GM23338 (cell line): ENCODE measurements at regions not wholly inside any gene's neighbourhood (a gene's known extent, or its start where the extent isn't known, plus 50 kb on each side); places are given as distances from the start of the nearest gene placed in this dataset.
A peak's percentile ranks its signal among the peaks of the same experiment; 100 is the strongest.

ENCODE experiments used
- ATAC-seq: fragments of 200-7000 bp; cut with Tn5 transposase; 3 replicates; pipeline ENCODE4 v1.9.1; 2020
- DNase-seq: peaks from one replicate; pipeline ENCODE4 v3.0.0-alpha.2; 2015; ENCODE audit warnings: low spot score
- H2AFZ ChIP-seq: fragments of 200-600 bp; sonication (generic); 2 replicates; pipeline ENCODE4 v1.8.0; 2016; ENCODE audit warnings: antibody characterized with exemption, mild to moderate bottlenecking, moderate library complexity
- H3F3A ChIP-seq: fragments of 200-600 bp; sonication (generic); replicated peaks from 2 replicates; pipeline ENCODE4 v1.8.0; 2017; ENCODE audit warnings: antibody characterized with exemption, mixed run types, low read depth
- H3K27ac ChIP-seq: fragments of 200-600 bp; sonication (generic); 2 replicates; pipeline ENCODE4 v1.6.1; 2016; ENCODE audit warnings: low read depth
- H3K27me3 ChIP-seq: fragments of 200-600 bp; sonication (generic); 2 replicates; pipeline ENCODE4 v1.8.0; 2016; ENCODE audit warnings: mild to moderate bottlenecking, mixed run types, moderate library complexity; ENCODE audit not compliant: insufficient read depth
- H3K36me3 ChIP-seq: fragments of 200-600 bp; sonication (generic); 2 replicates; pipeline ENCODE4 v1.8.0; 2016; ENCODE audit warnings: mild to moderate bottlenecking; ENCODE audit not compliant: insufficient read depth
- H3K4me1 ChIP-seq: fragments of 200-600 bp; sonication (generic); 2 replicates; pipeline ENCODE4 v1.8.0; 2016; ENCODE audit warnings: mild to moderate bottlenecking, moderate library complexity; ENCODE audit not compliant: insufficient read depth
- H3K4me2 ChIP-seq: fragments of 200-600 bp; sonication (generic); 2 replicates; pipeline ENCODE4 v1.7.1; 2017; ENCODE audit warnings: mixed run types
- H3K4me3 ChIP-seq: fragments of 200-600 bp; sonication (generic); 2 replicates; pipeline ENCODE4 v1.6.1; 2016; ENCODE audit warnings: mixed run types
- H3K79me2 ChIP-seq: fragments of 200-600 bp; sonication (generic); replicated peaks from 2 replicates; pipeline ENCODE4 v1.8.0; 2017; ENCODE audit warnings: mild to moderate bottlenecking; ENCODE audit not compliant: insufficient read depth
- H3K9me2 ChIP-seq: fragments of 200-600 bp; sonication (generic); 2 replicates; pipeline ENCODE4 v1.8.0; 2017; ENCODE audit not compliant: insufficient read depth
- H4K20me1 ChIP-seq: fragments of 200-600 bp; sonication (generic); replicated peaks from 2 replicates; pipeline ENCODE4 v1.8.0; 2017; ENCODE audit warnings: mild to moderate bottlenecking; ENCODE audit not compliant: insufficient read depth
- H3K27ac Mint-ChIP-seq: 2 replicates; pipeline ENCODE4 v1.8.0; 2020; ENCODE audit warnings: inconsistent platforms, mild to moderate bottlenecking, moderate library complexity, mixed read lengths
- H3K27me3 Mint-ChIP-seq: 3 replicates; pipeline ENCODE4 v1.8.0; 2022; ENCODE audit warnings: low read depth, mild to moderate bottlenecking, moderate library complexity, mixed read lengths, inconsistent platforms; ENCODE audit not compliant: insufficient read depth, poor library complexity
- H3K36me3 Mint-ChIP-seq: 3 replicates; pipeline ENCODE4 v1.8.0; 2021; ENCODE audit warnings: low read depth, mild to moderate bottlenecking, inconsistent platforms, moderate library complexity, mixed read lengths
- H3K4me1 Mint-ChIP-seq: 3 replicates; pipeline ENCODE4 v1.8.0; 2020; ENCODE audit warnings: mild to moderate bottlenecking, inconsistent platforms, mixed read lengths
- H3K4me3 Mint-ChIP-seq: 3 replicates; pipeline ENCODE4 v1.8.0; 2021; ENCODE audit warnings: moderate library complexity, mild to moderate bottlenecking, inconsistent platforms, mixed read lengths
- H3K9me3 Mint-ChIP-seq: 3 replicates; pipeline ENCODE4 v1.8.0; 2020; ENCODE audit warnings: moderate library complexity, mild to moderate bottlenecking, inconsistent platforms, mixed read lengths
- CREB1 ChIP-seq: fragments of 250-450 bp; sonication (Bioruptor Pico); IDR thresholded peaks from 2 replicates; pipeline ENCODE4 v1.5.0; 2020; ENCODE audit warnings: low read depth, mild to moderate bottlenecking, moderate library complexity
- CTCF ChIP-seq, 2 experiments: fragments of 200-600 bp in 1 of 2; sonication (generic) in 1 of 2; conservative IDR thresholded peaks; 2 replicates each; pipeline versions ENCODE4 v1.5.1 to v1.6.1; 2016 to 2017; ENCODE audit warnings: antibody characterized with exemption in 2 of 2, low read depth in 2 of 2, mild to moderate bottlenecking in 2 of 2, moderate library complexity in 1 of 2
- ETS1 ChIP-seq: IDR thresholded peaks from 2 replicates; pipeline ENCODE4 v1.6.1; 2016; ENCODE audit warnings: antibody characterized with exemption
- EZH2 ChIP-seq: fragments of 200-600 bp; sonication (generic); IDR thresholded peaks from one replicate; pipeline ENCODE4 v1.8.0; 2017; ENCODE audit warnings: antibody characterized with exemption, mild to moderate bottlenecking, low read depth; ENCODE audit not compliant: unreplicated experiment
- EZH2phosphoT487 ChIP-seq: fragments of 200-600 bp; sonication (generic); IDR thresholded peaks from one replicate; pipeline ENCODE4 v1.8.1; 2018; ENCODE audit warnings: antibody characterized with exemption; ENCODE audit not compliant: unreplicated experiment
- JUNB ChIP-seq: IDR thresholded peaks from one replicate; pipeline ENCODE4 v1.6.1; 2016; ENCODE audit warnings: antibody characterized with exemption; ENCODE audit not compliant: unreplicated experiment
- NANOG ChIP-seq: IDR thresholded peaks from 2 replicates; pipeline ENCODE4 v1.6.1; 2016; ENCODE audit warnings: antibody characterized with exemption, borderline replicate concordance
- POLR2AphosphoS5 ChIP-seq: IDR thresholded peaks from 2 replicates; pipeline ENCODE4 v1.6.1; 2016; ENCODE audit warnings: antibody characterized with exemption, low read depth
- REST ChIP-seq: IDR thresholded peaks from one replicate; pipeline ENCODE4 v1.6.1; 2018; ENCODE audit warnings: antibody characterized with exemption; ENCODE audit not compliant: unreplicated experiment
- STAT1 ChIP-seq: IDR thresholded peaks from one replicate; pipeline ENCODE4 v1.6.1; 2016; ENCODE audit warnings: antibody characterized with exemption; ENCODE audit not compliant: unreplicated experiment
- ZNF114 ChIP-seq: fragments of 250-450 bp; sonication (Bioruptor Pico); IDR thresholded peaks from 2 replicates; pipeline ENCODE4 v1.5.0; 2020; ENCODE audit warnings: mild to moderate bottlenecking, moderate library complexity
- ZNF331 ChIP-seq: fragments of 250-450 bp; sonication (Bioruptor Pico); IDR thresholded peaks from 2 replicates; pipeline ENCODE4 v1.5.0; 2020; ENCODE audit warnings: low read depth, mild to moderate bottlenecking, moderate library complexity
- ZNF462 ChIP-seq: fragments of 250-450 bp; sonication (Bioruptor Pico); IDR thresholded peaks from 2 replicates; pipeline ENCODE4 v1.5.0; 2020; ENCODE audit warnings: mild to moderate bottlenecking, moderate library complexity

- H4K20me1 ChIP-seq = no peaks in the 10 kb centered on the region
- H3K4me2 ChIP-seq = no peak overlapping the region
- peaks cover 11% of the 10 kb centered on the region for H3K4me1 ChIP-seq
- H3K4me3 Mint-ChIP-seq = no peak overlapping the region; the same call in 2 of the 3 replicates
- H3K27me3 ChIP-seq = no peaks in the 10 kb centered on the region
- DNase-seq (no peak), ATAC-seq (peak; percentile 27; the same call in 2 of the 3 replicates)
- H3F3A ChIP-seq = no peaks in the 10 kb centered on the region
- no peaks in the 10 kb centered on the region for H3K79me2 ChIP-seq
- no peaks in the 10 kb centered on the region for H3K36me3 ChIP-seq
- no peaks in the 10 kb centered on the region for H3K36me3 Mint-ChIP-seq
- no peaks in the 10 kb centered on the region for H3K9me2 ChIP-seq
- peaks cover 2% of the 10 kb centered on the region for H3K27me3 Mint-ChIP-seq
- peaks cover 28% of the 10 kb centered on the region for H3K4me1 Mint-ChIP-seq
- H3K27ac ChIP-seq = no peak overlapping the region
- peak overlapping the region; percentile 6; the same call in 1 of the 2 replicates for H2AFZ ChIP-seq
- peak overlapping the region; percentile 34; the same call in 1 of the 2 replicates for H3K27ac Mint-ChIP-seq
- TF ChIP-seq CTCF (conservative IDR thresholded peaks at IDR 0.05; ENCODE audit: low read depth in 2 of 2) (no peak), STAT1 (no peak), REST (no peak), JUNB (no peak), EZH2phosphoT487 (no peak), POLR2AphosphoS5 (no peak), ETS1 (no peak), ZNF462 (CRISPR knock-in tag) (no peak), NANOG (no peak), ZNF331 (no peak), ZNF114 (CRISPR knock-in tag) (no peak), CREB1 (CRISPR knock-in tag) (no peak), EZH2 (no peak)
- H3K4me3 ChIP-seq = no peak overlapping the region
- H3K9me3 Mint-ChIP-seq = no peaks in the 10 kb centered on the region
These were observed 134.3 kb downstream of the SOCS6 start for GRCh38 chr18:70423120-70423519.
